OCI-LY3 (cell line): ENCODE measurements at regions not wholly inside any gene's neighbourhood (a gene's known extent, or its start where the extent isn't known, plus 50 kb on each side); places are given as distances from the start of the nearest gene placed in this dataset.

ENCODE experiments used
- CTCF ChIP-seq: fragments of 200-600, 300-600 bp; sonication (generic); IDR thresholded peaks from 2 replicates; pipeline ENCODE4 v1.5.1; 2014; ENCODE audit warnings: antibody characterized with exemption, low read length, low read depth
- EZH2phosphoT487 ChIP-seq: fragments of 200-600 bp; shearing (Covaris generic); IDR thresholded peaks from 2 replicates; pipeline ENCODE4 v1.6.1; 2018; ENCODE audit warnings: antibody characterized with exemption, mixed run types, low read depth

- TF ChIP-seq CTCF (no peak), EZH2phosphoT487 (no peak)
Measured at GRCh38 chr5:5813441-5813840, 391.0 kb downstream of the ICE1 start.
